Right lobe of liver (tissue), 4 donors: ENCODE measurements at regions not wholly inside any gene's neighbourhood (a gene's known extent, or its start where the extent isn't known, plus 50 kb on each side); places are given as distances from the start of the nearest gene placed in this dataset.

Experiments used
- POLR2A ChIP-seq: fragments of 450-650 bp; IDR thresholded peaks from one replicate; pipeline ENCODE4 v1.6.1; 2017; ENCODE audit warnings: antibody characterized with exemption, mild to moderate bottlenecking
- TF ChIP-seq, protein P1 (sequence below), 4 donors: fragments of 200-600 bp in 3 of 4; fragments of 450-650 bp in 1 of 4; IDR thresholded peaks; one replicate each; pipeline versions ENCODE4 v1.5.1 to v1.8.0; 2016 to 2022; ENCODE audit warnings: antibody characterized with exemption in 4 of 4, mild to moderate bottlenecking in 2 of 4
- donor health status: DM: no; HTN: no; CAD: no.
- donor health status: DM: no; HTN: no; CAD: no.
- donor health status: DM: no; HTN: yes; CAD: no.

GRCh38 chr7:112994656-112995055 is 92.0 kb downstream of the GPR85 start:
- TF ChIP-seq POLR2A, result no peak
- TF ChIP-seq, protein P1, sequence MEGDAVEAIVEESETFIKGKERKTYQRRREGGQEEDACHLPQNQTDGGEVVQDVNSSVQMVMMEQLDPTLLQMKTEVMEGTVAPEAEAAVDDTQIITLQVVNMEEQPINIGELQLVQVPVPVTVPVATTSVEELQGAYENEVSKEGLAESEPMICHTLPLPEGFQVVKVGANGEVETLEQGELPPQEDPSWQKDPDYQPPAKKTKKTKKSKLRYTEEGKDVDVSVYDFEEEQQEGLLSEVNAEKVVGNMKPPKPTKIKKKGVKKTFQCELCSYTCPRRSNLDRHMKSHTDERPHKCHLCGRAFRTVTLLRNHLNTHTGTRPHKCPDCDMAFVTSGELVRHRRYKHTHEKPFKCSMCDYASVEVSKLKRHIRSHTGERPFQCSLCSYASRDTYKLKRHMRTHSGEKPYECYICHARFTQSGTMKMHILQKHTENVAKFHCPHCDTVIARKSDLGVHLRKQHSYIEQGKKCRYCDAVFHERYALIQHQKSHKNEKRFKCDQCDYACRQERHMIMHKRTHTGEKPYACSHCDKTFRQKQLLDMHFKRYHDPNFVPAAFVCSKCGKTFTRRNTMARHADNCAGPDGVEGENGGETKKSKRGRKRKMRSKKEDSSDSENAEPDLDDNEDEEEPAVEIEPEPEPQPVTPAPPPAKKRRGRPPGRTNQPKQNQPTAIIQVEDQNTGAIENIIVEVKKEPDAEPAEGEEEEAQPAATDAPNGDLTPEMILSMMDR (IDR thresholded peaks at IDR 0.05), result no peak
